GM15510 (cell line): ENCODE measurements at regions not wholly inside any gene's neighbourhood (a gene's known extent, or its start where the extent isn't known, plus 50 kb on each side); places are given as distances from the start of the nearest gene placed in this dataset.

ENCODE experiments used
- POLR2A ChIP-seq: IDR thresholded peaks from 3 replicates; pipeline ENCODE4 v1.6.1; 2011; ENCODE audit warnings: borderline replicate concordance; ENCODE audit not compliant: insufficient read length; ENCODE audit errors: extremely low read depth

DNA sequence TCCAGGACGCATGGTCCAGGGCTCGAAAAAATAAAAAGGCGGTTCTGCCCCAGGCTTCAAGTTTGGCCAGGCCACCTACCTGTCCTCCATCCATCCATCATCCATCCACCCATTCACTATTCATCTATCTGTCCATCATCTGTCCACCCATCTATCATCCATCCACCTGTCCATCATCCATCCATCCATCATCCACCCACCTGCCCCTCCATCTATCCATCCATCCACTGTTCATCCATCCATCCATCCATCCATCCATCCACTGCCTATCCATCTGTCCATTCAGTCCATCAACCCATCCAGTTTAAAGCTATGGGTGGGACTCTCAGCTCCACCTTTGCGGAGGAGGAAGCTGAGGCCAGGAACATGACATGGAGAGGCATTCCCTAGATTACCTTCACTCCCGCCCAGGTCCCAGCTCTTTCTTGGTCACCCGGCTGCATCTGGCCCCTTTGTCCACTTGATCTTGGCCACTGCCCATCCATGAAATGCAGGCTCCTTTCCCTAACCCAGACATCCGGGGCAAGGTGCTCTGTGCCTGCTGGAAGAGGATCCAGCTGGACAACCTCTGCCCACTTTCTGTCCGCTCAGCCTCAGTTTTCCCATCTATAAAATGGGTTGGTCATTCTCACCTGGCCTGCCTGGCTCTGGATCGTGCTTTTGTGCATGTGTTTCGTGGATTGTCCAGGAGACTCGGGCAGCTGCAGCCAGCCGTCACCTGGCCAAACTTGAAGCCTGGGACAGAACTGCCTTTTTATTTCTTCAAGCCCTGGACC lies 236.0 kb upstream of the CIBAR2 start:
- no peak for TF ChIP-seq POLR2A

DNA sequence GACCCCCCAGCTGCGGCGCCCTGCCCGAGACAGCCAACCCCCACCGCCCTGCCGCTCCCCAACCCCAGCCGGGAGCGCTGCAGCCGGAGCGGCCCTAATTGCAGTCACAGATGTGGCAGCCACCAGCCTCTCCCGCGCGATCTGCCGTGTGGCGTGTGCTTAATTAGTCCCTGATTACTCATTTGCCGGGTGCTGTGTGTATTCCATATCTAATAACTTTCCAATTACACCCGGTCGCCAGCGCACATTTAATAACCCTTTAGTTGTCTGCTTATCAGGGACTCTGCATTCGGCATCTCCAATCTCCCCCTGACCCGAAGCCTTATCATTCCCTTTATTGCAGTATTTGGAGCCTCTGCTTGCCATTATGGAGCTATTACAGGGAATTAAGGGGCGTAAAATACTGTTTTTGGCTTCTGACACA lies 236.7 kb upstream of the CIBAR2 start:
- TF ChIP-seq POLR2A, result no peak

DNA sequence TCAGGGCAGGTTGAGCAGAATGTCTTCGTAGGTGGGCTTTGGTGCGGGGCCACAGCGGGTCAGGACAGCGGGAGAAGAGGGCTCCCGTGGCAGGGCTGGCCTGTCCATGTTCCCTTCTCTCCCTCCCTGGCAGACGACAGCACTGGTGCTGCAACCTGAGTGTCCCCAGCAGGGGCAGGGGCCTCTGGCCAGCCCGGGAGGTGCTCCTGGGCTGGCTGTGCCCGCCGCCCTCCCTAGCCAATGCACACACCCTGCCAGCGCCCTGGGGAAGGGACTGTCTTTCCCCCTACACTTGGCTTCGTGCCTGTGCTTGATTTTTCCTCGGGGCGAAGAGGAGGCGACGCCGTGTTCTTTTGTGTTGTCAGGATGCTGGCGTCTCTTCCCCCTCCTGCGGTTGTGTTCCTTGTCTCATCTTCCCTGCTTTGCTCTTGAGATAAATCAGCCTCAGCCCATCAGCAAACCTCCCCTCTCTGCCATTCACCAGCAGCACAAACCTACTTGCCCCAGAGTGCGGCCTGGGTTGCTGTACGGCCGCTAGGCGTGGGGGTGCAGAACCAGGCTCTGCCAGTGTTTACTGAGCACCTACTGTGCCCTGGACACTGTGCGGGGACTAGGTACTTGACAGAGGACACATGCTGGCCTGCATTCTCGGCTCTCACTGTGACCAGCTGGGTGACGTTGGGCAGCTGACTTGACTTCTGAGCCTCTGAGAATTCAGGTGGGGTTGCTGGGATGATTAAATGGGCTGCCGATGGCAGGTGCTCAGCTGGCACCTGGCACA lies 237.3 kb upstream of the CIBAR2 start:
- no peak for TF ChIP-seq POLR2A

DNA sequence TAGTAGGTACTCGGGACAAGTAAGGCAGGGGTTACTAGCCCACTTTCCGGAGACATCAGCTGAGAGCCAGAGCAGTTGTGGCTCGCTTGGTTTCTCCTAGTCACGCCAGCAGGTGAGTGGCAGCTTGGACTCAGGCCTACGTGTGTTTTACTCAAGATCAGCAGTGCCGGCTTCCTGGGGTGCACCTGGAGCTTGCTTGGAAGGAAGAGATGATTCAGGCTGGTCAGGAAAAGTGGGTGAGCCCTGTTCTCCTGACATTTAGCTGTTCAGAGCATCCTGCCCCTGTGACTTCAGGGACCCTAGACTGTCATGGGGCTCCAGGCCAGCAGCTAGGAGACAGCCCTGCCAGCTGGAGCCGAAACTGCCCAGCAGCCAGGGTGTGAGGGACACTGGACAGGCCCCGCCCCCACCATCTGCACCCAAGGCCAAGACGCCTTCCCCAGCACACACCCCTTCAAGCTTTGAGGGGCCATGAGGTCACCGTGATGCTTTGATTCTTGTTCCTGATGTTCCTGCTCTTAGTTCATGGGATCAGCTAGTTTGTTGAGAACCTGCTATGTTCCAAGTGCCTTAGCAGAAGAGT lies 238.0 kb upstream of the CIBAR2 start:
- no peak for TF ChIP-seq POLR2A

DNA sequence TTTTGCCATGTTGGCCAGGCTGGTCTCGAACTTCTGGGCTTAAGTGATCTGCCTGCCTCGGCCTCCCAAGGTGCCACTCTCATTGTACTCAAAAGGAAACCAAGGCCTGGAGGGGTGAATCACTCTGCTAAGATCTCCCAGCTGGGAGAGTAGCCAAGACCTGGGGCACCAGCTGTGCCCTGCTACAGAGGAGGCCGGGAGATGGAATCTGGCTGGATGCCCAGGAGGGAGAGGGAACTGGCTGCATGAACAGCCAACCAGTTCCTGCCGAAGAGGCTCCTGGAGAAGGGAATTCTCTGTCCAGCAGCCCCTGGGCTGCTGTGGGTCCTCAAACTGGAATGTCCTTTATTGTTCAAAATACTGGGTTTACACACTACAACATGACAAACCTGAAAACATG lies 238.7 kb upstream of the CIBAR2 start:
- no peak for TF ChIP-seq POLR2A

DNA sequence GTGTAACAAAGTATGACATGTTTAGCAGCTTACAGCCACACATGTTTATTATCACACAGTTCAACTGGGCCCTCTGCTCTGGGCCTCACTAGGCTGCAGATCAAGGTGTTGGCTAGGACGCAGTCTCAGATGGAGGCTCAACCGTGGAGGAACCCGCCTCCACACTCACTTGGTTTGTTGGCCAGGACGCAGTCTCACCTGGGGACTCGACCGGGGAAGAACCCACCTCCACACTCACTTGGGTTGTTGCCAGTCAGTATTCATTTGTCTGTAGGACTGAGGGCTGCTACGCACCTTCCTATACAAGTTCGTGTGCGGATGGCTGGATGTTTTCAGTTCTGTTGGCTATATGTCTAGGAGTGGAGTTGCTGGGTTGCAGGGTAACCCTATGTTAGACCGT lies 240.7 kb upstream of the CIBAR2 start:
- no peak for TF ChIP-seq POLR2A

DNA sequence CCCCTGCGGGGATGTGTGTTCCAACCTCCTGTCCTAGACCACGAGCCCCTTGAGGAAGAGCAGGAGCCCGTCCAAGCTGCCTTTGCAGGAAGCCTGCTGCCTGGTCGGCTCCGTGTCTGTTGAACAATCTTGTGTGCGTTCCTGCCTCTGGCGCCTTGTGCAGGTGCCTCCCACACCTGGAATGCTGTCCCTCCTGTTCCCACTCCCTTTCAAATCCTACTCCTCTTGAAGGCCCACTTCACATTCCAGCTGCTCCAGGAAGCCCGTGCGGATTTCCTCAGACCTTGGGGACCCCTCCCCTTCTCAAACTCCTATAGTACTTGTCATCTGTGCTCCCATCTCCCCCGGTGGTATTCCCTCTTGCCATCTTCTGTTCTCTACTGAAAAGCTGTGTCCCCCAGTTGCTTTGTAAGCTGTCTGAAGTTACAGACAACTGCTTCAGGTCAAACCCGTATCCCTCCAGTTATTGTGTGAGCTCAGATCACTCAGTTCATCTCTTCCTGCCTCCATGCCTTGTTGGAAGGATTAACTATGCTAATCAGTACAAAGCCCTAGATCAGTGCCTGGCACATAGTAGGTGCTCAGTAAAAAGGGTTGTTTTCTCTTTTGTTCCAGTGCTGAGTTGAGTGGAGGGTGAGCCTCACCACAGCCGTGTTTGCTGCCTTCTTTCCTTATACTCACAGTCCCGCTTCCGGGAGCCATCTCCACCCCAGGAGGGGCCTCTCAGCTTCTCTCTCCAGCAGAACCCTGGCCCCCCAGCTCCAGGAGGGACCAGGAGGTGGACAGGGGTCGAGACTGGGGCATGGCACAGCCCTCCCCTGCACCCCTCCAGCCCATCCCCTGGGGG lies 241.8 kb upstream of the CIBAR2 start:
- no peak for TF ChIP-seq POLR2A

DNA sequence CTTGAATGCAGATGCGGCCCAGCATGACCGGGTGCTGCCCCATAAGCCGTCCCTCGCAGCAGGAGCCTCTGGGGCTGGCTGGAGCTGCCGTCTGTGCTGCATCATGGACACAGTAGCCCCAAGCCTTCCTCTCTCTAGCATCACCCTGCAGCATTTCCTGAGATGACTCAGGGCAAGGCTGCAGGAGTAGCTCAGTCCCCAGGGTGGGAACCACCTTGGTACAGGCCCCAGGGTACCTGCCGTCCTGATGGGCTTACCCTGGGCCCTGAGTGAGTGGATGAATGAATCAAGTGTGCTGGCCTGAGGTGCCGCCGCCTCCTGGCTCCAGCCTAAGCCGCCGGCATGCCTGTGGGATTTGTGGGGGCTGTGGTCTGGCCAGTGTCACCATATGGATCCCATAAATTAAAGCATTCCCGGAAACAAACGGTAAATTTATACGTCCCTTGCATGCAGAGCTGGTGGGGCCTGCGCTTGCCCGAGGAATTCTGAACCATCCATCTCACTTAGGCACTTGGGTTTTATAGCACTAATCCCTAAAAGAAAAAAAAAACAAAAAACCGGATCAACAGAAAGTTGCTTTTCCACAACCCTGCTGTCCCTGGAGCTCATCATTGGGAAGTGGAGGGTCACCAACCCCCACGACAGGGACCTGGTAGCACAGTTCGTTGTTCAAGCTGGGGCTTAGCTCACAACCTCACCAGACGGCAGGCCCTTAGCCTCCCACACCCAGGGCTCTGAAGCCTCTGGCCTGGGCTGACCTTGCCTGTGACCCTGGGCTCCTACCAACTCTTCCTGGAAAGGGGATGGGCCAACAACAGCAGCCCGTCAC lies 242.6 kb upstream of the CIBAR2 start:
- TF ChIP-seq POLR2A, result no peak

DNA sequence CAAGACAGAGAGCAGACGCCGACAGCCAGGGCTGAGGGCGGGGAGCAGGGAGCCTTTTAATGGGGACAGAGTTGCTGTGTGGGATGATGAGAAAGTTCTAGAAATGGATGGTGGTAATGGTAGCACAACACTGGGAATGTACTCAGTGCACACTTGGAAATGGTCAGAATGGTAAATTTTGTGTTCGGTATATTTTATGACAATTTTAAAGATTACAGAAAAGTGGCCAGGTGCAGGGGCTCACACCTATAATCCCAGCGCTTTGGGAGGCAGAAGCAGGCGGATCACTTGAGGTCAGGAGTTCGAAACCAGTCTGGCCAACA lies 243.2 kb upstream of the CIBAR2 start:
- TF ChIP-seq POLR2A, result no peak

DNA sequence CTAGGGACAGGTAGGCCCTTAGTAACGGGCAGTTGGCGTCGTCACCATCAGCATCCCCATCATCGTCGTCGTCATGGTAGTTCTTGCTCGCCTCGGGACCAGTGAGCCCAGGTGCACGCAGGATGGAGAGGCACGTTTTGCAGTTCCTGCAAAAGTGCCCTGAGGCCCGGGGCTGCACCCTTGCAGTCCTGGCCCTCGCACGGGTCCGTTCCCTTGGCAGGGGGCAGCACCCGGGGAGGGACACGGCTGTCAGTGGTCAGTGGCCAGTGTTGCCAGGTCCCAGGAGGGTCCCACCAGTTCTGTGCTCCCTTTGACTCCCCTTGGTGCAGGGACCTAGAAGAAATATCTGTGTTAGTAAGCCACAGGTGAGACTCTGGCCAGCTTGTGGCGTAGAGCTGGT lies 243.9 kb upstream of the CIBAR2 start:
- TF ChIP-seq POLR2A, result no peak

DNA sequence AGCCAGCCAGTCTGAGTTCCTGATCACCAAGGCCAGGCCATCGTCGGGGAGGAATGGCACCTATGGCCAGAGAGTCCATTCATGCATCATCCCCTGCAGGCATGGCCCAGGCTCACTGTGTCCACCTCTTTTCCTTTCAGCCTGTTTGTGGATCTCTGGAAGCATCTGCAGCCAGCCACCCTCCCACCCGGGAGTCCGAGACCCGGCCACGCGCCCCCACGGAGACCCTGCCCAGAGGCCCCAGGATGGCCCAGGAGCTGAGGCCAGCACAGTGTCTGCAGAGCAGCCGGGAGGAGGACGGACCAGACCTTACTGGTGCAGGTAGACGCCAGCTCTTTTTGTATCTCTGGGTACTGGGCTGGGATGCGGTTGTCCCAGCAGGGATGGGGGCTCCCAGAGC lies 245.1 kb upstream of the CIBAR2 start:
- TF ChIP-seq POLR2A, result no peak

DNA sequence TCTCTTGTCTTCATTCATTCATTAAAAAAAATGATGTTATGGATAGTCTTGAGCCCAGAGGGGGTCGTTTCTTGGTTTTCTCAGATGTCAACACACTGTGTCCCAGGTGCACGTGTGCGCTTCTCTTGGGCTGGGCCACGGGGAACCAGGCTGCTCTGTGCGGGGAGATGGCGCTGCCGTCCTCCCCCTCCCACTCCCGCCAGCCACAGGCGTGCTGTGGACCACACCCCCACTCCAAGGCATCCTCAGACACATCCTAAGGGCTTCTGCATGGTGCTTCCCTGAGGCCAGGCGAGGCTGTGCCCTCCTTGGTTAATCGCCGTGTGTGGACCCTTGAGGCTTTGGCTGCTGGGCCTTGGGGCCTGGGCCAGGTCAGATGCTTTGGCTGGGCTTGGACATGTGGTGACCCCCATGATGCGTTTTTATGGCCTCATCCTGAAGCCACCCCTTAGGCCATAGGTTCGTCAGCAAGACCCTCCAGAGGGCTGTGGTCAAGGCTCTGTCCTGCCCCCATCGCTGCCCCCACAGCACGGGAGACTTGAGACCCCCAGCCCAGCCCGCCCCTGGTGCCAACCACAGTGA lies 245.7 kb upstream of the CIBAR2 start:
- no peak for TF ChIP-seq POLR2A

DNA sequence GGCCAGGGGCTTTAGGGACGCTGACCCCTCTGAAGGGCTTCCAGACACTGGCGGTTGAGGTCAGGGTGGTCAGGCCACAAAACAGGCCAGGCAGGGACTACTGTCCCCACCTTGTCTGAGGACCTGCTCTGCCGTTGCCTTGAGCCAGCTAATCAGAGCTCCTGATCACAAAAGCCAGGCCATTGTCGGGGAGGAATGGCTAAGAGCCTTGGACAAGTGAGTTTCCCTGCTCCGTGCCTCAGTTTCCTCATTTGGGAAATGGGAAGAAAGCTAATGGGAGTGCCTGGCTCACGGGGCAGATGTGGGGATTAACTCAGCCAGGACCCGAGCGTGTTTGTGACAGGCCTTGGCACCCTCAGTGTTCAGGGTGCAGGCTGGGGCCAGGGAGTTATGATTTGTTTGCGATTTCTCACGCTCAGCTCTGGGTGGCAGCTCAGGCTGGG lies 246.5 kb upstream of the CIBAR2 start:
- TF ChIP-seq POLR2A, result no peak
